ENCODE measurements at regions not wholly inside any gene's neighbourhood (a gene's known extent, or its start where the extent isn't known, plus 50 kb on each side); places are given as distances from the start of the nearest gene placed in this dataset.

GRCh38 chr6:14348389-14348788 is 230.8 kb downstream of the CD83 start:
- Histone ChIP-seq H3K36me3 (no peaks in the 10 kb centered on the region), H3K9me3 (no peaks in the 10 kb centered on the region), H3K27me3 (no peaks in the 10 kb centered on the region), H3K4me3 (no peak overlapping the region), H3K4me1 (no peaks in the 10 kb centered on the region), H3K27ac (replicated peaks in 1 of 4) (no peak overlapping the region)
- DNase-seq (ENCODE audit: extremely low spot score): no peak
- WGBS: 85% methylated on average over 1 of the region's 1 CpG
- no peak for TF ChIP-seq POLR2AphosphoS5 (IDR thresholded peaks at IDR 0.05)
- TF ChIP-seq CTCF (IDR thresholded peaks at IDR 0.05): no peak
- no peak for TF ChIP-seq POLR2A (IDR thresholded peaks at IDR 0.05; ENCODE audit: low read depth)
- no peak for TF ChIP-seq EP300 (IDR thresholded peaks at IDR 0.05)
- intact Hi-C loops (cut with DNase I): no loop called here

GRCh38 chr6:14349507-14349906 is 231.9 kb downstream of the CD83 start:
- H3K27ac ChIP-seq (replicated peaks in 1 of 4): no peak overlapping the region
- DNase-seq (ENCODE audit: extremely low spot score): no peak
- TF ChIP-seq EP300 (IDR thresholded peaks at IDR 0.05) (no peak), POLR2AphosphoS5 (IDR thresholded peaks at IDR 0.05) (no peak), CTCF (IDR thresholded peaks at IDR 0.05) (no peak), POLR2A (IDR thresholded peaks at IDR 0.05; ENCODE audit: low read depth) (no peak)
- intact Hi-C loops (cut with DNase I): no loop called here
- peaks cover 0 to 2% (median under 1%) of the 10 kb centered on the region in 4 donors for H3K4me1 ChIP-seq
- no peaks in the 10 kb centered on the region for H3K36me3 ChIP-seq
- no peaks in the 10 kb centered on the region for H3K27me3 ChIP-seq
- 76% methylated on average over 2 of the region's 2 CpGs for WGBS
- H3K4me3 ChIP-seq: no peak overlapping the region
- no peaks in the 10 kb centered on the region for H3K9me3 ChIP-seq

GRCh38 chr6:14350210-14350609 is 232.6 kb downstream of the CD83 start:
- intact Hi-C loops (cut with DNase I): no loop called here
- H3K4me3 ChIP-seq: no peak overlapping the region
- H3K4me1 ChIP-seq: peaks cover 0 to 9% (median 8%) of the 10 kb centered on the region in 4 donors
- no peak for DNase-seq (ENCODE audit: extremely low spot score)
- no peak overlapping the region for H3K27ac ChIP-seq (replicated peaks in 1 of 4)
- no peaks in the 10 kb centered on the region for H3K27me3 ChIP-seq
- WGBS: 88% methylated on average over 3 of the region's 6 CpGs
- no peak for TF ChIP-seq CTCF (IDR thresholded peaks at IDR 0.05)
- TF ChIP-seq EP300 (IDR thresholded peaks at IDR 0.05): no peak
- no peak for TF ChIP-seq POLR2AphosphoS5 (IDR thresholded peaks at IDR 0.05)
- TF ChIP-seq POLR2A (IDR thresholded peaks at IDR 0.05; ENCODE audit: low read depth): no peak
- no peaks in the 10 kb centered on the region for H3K9me3 ChIP-seq
- H3K36me3 ChIP-seq: no peaks in the 10 kb centered on the region

GRCh38 chr6:14353281-14353680 is 235.7 kb downstream of the CD83 start:
- Histone ChIP-seq H3K4me3 (no peak overlapping the region), H3K27me3 (no peaks in the 10 kb centered on the region), H3K4me1 (peaks cover 0 to 14% (median 13%) of the 10 kb centered on the region in 4 donors), H3K27ac (replicated peaks in 1 of 4) (no peak overlapping the region), H3K36me3 (no peaks in the 10 kb centered on the region), H3K9me3 (no peaks in the 10 kb centered on the region)
- intact Hi-C loops (cut with DNase I): no loop called here
- no peak for DNase-seq (ENCODE audit: extremely low spot score)
- no peak for TF ChIP-seq POLR2AphosphoS5 (IDR thresholded peaks at IDR 0.05)
- WGBS: 88% methylated on average over 3 of the region's 3 CpGs

- DNase-seq (ENCODE audit: extremely low spot score): no peak
Observed at GRCh38 chr6:14353798-14354197, 236.2 kb downstream of the CD83 start.

More at GRCh38 chr6:14353798-14354197, 236.2 kb downstream of the CD83 start:
- intact Hi-C loops (cut with DNase I): no loop called here
- Histone ChIP-seq H3K4me1 (peaks cover 0 to 14% (median 13%) of the 10 kb centered on the region in 4 donors), H3K9me3 (no peaks in the 10 kb centered on the region), H3K4me3 (no peak overlapping the region), H3K27ac (replicated peaks in 1 of 4) (no peak overlapping the region), H3K36me3 (no peaks in the 10 kb centered on the region), H3K27me3 (no peaks in the 10 kb centered on the region)
- WGBS: 94% methylated on average over 2 of the region's 2 CpGs
- TF ChIP-seq CTCF (IDR thresholded peaks at IDR 0.05): no peak
- no peak for TF ChIP-seq EP300 (IDR thresholded peaks at IDR 0.05)
- TF ChIP-seq POLR2A (IDR thresholded peaks at IDR 0.05; ENCODE audit: low read depth): no peak
- TF ChIP-seq POLR2AphosphoS5 (IDR thresholded peaks at IDR 0.05): no peak
